ENCODE measurements at regions not wholly inside any gene's neighbourhood (a gene's known extent, or its start where the extent isn't known, plus 50 kb on each side); places are given as distances from the start of the nearest gene placed in this dataset.

DNA sequence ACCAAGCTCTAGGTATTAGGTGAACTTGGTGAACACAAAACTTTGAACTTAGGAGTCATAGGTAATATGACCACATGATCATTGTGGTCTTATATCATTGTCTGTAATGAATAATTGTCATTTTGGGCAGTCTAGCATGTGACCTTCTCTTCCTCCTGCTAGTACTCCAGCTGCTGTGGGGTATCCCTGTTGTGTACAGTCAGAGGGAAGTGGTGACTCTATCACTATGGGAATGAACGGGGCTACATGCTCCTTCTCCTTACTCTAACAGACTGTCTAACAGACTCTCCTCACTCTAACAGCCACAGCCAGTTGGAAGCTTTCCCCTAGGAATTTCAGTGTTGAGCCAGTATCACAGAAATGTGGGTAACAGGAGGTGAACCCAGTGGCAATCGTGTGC, 68.2 kb upstream of the NEDD4L start:
- DNase-seq (ENCODE audit: low read depth in 1 of 2, low spot score in 1 of 2) (no peak), FAIRE-seq (no peak), ATAC-seq (no peak)
- POLR2A ChIA-PET, result no interaction called here
- H3K4me3 ChIP-seq, result no peak overlapping the region
- H3K4me1 ChIP-seq, result peaks cover 3% of the 10 kb centered on the region; the same call in 2 of the 3 replicates
- TF ChIP-seq HOXB5 (CRISPR knock-in tag; IDR thresholded peaks at IDR 0.05), result no peak
- TF ChIP-seq CHD2 (IDR thresholded peaks at IDR 0.05; ENCODE audit: low read length, partially characterized antibody), result no peak
- TF ChIP-seq, protein P1, sequence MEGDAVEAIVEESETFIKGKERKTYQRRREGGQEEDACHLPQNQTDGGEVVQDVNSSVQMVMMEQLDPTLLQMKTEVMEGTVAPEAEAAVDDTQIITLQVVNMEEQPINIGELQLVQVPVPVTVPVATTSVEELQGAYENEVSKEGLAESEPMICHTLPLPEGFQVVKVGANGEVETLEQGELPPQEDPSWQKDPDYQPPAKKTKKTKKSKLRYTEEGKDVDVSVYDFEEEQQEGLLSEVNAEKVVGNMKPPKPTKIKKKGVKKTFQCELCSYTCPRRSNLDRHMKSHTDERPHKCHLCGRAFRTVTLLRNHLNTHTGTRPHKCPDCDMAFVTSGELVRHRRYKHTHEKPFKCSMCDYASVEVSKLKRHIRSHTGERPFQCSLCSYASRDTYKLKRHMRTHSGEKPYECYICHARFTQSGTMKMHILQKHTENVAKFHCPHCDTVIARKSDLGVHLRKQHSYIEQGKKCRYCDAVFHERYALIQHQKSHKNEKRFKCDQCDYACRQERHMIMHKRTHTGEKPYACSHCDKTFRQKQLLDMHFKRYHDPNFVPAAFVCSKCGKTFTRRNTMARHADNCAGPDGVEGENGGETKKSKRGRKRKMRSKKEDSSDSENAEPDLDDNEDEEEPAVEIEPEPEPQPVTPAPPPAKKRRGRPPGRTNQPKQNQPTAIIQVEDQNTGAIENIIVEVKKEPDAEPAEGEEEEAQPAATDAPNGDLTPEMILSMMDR (IDR thresholded peaks at IDR 0.05), result no peak
- TF ChIP-seq CEBPB (IDR thresholded peaks at IDR 0.05), result no peak
- TF ChIP-seq, protein P2, sequence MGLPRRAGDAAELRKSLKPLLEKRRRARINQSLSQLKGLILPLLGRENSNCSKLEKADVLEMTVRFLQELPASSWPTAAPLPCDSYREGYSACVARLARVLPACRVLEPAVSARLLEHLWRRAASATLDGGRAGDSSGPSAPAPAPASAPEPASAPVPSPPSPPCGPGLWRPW (IDR thresholded peaks at IDR 0.05), result no peak
- no peak for TF ChIP-seq MAFK (IDR thresholded peaks at IDR 0.05; ENCODE audit: partially characterized antibody)
- no peak for TF ChIP-seq PHF8 (IDR thresholded peaks at IDR 0.05; ENCODE audit: borderline replicate concordance, low read depth)
- TF ChIP-seq, protein P3, sequence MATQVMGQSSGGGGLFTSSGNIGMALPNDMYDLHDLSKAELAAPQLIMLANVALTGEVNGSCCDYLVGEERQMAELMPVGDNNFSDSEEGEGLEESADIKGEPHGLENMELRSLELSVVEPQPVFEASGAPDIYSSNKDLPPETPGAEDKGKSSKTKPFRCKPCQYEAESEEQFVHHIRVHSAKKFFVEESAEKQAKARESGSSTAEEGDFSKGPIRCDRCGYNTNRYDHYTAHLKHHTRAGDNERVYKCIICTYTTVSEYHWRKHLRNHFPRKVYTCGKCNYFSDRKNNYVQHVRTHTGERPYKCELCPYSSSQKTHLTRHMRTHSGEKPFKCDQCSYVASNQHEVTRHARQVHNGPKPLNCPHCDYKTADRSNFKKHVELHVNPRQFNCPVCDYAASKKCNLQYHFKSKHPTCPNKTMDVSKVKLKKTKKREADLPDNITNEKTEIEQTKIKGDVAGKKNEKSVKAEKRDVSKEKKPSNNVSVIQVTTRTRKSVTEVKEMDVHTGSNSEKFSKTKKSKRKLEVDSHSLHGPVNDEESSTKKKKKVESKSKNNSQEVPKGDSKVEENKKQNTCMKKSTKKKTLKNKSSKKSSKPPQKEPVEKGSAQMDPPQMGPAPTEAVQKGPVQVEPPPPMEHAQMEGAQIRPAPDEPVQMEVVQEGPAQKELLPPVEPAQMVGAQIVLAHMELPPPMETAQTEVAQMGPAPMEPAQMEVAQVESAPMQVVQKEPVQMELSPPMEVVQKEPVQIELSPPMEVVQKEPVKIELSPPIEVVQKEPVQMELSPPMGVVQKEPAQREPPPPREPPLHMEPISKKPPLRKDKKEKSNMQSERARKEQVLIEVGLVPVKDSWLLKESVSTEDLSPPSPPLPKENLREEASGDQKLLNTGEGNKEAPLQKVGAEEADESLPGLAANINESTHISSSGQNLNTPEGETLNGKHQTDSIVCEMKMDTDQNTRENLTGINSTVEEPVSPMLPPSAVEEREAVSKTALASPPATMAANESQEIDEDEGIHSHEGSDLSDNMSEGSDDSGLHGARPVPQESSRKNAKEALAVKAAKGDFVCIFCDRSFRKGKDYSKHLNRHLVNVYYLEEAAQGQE (IDR thresholded peaks at IDR 0.05), result no peak
- no peak for TF ChIP-seq RNF2 (IDR thresholded peaks at IDR 0.05; ENCODE audit: borderline replicate concordance, low read depth)
- no peak for TF ChIP-seq TP53 (CRISPR knock-in tag; IDR thresholded peaks at IDR 0.05)
- 90% methylated on average over 2 of the region's 2 CpGs for WGBS (ENCODE audit: missing lambda C conversion rate)
- CTCF ChIA-PET, result interaction anchor here (1.1 to 1.9 kb wide), 5 partner anchors 8 to 146 kb away, joined by 3 to 8 read pairs (median 3); partner anchors contain the start of gene NEDD4L
- no peak overlapping the region for H3K4me2 ChIP-seq
- no peaks in the 10 kb centered on the region for H3K9me3 ChIP-seq
- H3K27ac ChIP-seq, result no peak overlapping the region

DNA sequence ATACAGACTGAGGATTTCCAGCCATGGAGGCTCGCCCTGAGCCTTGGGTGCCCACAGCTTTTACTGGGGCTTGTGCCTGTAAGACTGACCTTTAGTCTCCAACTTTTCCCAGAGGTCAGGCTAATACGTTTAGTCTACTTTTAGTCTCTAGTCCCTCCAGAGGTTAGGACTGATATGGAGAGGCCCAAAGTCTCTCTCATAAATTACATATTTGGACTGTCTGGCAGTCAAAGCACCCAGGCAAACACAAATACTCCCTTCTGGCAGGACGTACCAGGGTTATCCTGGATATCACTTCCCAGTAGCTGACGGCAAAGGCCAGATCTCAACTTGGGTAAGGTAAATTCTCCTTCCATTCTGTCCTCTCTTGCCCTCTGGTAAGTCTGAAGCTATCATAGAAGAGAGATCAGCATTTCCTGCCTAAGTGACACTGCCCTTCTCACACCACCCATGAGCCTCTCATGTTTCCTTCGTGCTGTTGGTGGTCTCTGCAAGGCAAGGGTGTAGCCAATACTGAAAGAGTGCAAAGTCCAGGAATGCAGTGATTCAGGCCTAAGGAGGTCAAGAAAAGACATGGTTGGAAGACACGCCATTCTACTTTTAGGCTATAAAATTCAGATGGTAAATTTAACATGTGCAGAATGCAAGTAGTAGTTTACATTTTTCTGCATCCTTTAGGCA, 69.3 kb upstream of the NEDD4L start:
- WGBS (ENCODE audit: missing lambda C conversion rate), result 79% methylated on average over 6 of the region's 6 CpGs
- ATAC-seq, result no peak
- no peak overlapping the region for H3K4me2 ChIP-seq
- FAIRE-seq, result no peak
- H3K4me3 ChIP-seq, result no peak overlapping the region
- ChIA-PET CTCF (interaction anchor here (0.7 to 1.9 kb wide), 4 partner anchors 10 to 147 kb away, joined by 3 to 8 read pairs (median 4); no protein-coding TSS in a partner anchor), POLR2A (no interaction called here)
- DNase-seq (ENCODE audit: low read depth in 1 of 2, low spot score in 1 of 2), result no peak
- no peak overlapping the region for H3K27ac ChIP-seq
- TF ChIP-seq FOSB (CRISPR knock-in tag; IDR thresholded peaks at IDR 0.05), result no peak
- TF ChIP-seq PHF8 (IDR thresholded peaks at IDR 0.05; ENCODE audit: borderline replicate concordance, low read depth), result no peak
- TF ChIP-seq, protein P4, sequence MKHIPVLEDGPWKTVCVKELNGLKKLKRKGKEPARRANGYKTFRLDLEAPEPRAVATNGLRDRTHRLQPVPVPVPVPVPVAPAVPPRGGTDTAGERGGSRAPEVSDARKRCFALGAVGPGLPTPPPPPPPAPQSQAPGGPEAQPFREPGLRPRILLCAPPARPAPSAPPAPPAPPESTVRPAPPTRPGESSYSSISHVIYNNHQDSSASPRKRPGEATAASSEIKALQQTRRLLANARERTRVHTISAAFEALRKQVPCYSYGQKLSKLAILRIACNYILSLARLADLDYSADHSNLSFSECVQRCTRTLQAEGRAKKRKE (CRISPR knock-in tag; IDR thresholded peaks at IDR 0.05; ENCODE audit: low read depth), result no peak
- TF ChIP-seq ESRRA (IDR thresholded peaks at IDR 0.05; ENCODE audit: borderline replicate concordance, low read length), result no peak
- TF ChIP-seq, protein P5, sequence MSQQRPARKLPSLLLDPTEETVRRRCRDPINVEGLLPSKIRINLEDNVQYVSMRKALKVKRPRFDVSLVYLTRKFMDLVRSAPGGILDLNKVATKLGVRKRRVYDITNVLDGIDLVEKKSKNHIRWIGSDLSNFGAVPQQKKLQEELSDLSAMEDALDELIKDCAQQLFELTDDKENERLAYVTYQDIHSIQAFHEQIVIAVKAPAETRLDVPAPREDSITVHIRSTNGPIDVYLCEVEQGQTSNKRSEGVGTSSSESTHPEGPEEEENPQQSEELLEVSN (IDR thresholded peaks at IDR 0.05; ENCODE audit: borderline replicate concordance, low read depth), result no peak
- TF ChIP-seq RNF2 (IDR thresholded peaks at IDR 0.05; ENCODE audit: borderline replicate concordance, low read depth), result no peak
- TF ChIP-seq CHD2 (IDR thresholded peaks at IDR 0.05; ENCODE audit: low read length, partially characterized antibody), result no peak
- TF ChIP-seq, protein P3 (IDR thresholded peaks at IDR 0.05), result no peak
- H3K9me3 ChIP-seq, result no peaks in the 10 kb centered on the region
- H3K4me1 ChIP-seq, result no peaks in the 10 kb centered on the region

Measured in A549 (cell line).